Endothelial cell (in vitro differentiated cells): ENCODE measurements at regions not wholly inside any gene's neighbourhood (a gene's known extent, or its start where the extent isn't known, plus 50 kb on each side); places are given as distances from the start of the nearest gene placed in this dataset.

ENCODE experiments used
- DNase-seq: peaks from one replicate; pipeline ENCODE4 v3.0.0; 2021; ENCODE audit warnings: low spot score
- H3K27ac Mint-ChIP-seq: one replicate; pipeline ENCODE4 v1.8.0; 2021; ENCODE audit warnings: mixed read lengths, inconsistent platforms; ENCODE audit not compliant: unreplicated experiment
- H3K27me3 Mint-ChIP-seq: one replicate; pipeline ENCODE4 v1.8.0; 2021; ENCODE audit warnings: mild to moderate bottlenecking, moderate library complexity, mixed read lengths, inconsistent platforms; ENCODE audit not compliant: unreplicated experiment
- H3K36me3 Mint-ChIP-seq: one replicate; pipeline ENCODE4 v1.8.0; 2021; ENCODE audit warnings: mild to moderate bottlenecking, low read depth, mixed read lengths, inconsistent platforms; ENCODE audit not compliant: unreplicated experiment
- H3K4me1 Mint-ChIP-seq: one replicate; pipeline ENCODE4 v1.8.0; 2021; ENCODE audit warnings: mild to moderate bottlenecking, mixed read lengths, inconsistent platforms; ENCODE audit not compliant: unreplicated experiment
- H3K4me3 Mint-ChIP-seq: one replicate; pipeline ENCODE4 v1.8.0; 2021; ENCODE audit warnings: mild to moderate bottlenecking, mixed read lengths, inconsistent platforms; ENCODE audit not compliant: unreplicated experiment
- H3K9me3 Mint-ChIP-seq: one replicate; pipeline ENCODE4 v1.8.0; 2021; ENCODE audit warnings: mixed read lengths, inconsistent platforms; ENCODE audit not compliant: unreplicated experiment
- TF ChIP-seq, protein P1 (sequence below): fragments of 200-600 bp; sonication (generic); IDR thresholded peaks from one replicate; pipeline ENCODE4 v1.5.0; 2021; ENCODE audit warnings: antibody characterized with exemption; ENCODE audit not compliant: unreplicated experiment

DNA sequence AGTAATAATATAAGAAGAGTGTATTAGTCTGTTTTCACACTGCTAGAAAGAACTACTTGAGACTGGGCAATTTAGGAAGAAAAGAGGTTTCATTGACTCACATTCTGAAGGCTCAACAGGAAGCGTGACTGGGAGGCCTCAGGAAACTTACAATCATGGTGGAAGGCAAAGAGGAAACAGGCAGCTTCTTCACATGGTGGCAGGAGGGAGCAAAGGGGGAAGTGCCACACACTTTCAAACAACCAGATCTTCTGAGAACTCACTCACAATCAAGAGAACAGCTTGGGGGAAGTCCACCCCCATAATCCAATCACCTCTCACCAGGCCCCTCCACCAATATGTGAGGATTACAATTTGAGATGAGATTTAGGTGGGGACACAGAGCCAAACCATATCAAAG lies 212.5 kb upstream of the HDAC9 start:
- TF ChIP-seq, protein P1, sequence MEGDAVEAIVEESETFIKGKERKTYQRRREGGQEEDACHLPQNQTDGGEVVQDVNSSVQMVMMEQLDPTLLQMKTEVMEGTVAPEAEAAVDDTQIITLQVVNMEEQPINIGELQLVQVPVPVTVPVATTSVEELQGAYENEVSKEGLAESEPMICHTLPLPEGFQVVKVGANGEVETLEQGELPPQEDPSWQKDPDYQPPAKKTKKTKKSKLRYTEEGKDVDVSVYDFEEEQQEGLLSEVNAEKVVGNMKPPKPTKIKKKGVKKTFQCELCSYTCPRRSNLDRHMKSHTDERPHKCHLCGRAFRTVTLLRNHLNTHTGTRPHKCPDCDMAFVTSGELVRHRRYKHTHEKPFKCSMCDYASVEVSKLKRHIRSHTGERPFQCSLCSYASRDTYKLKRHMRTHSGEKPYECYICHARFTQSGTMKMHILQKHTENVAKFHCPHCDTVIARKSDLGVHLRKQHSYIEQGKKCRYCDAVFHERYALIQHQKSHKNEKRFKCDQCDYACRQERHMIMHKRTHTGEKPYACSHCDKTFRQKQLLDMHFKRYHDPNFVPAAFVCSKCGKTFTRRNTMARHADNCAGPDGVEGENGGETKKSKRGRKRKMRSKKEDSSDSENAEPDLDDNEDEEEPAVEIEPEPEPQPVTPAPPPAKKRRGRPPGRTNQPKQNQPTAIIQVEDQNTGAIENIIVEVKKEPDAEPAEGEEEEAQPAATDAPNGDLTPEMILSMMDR: no peak
- DNase-seq: no peak
- Mint-ChIP-seq H3K4me3 (no peak overlapping the region), H3K4me1 (peaks cover 4% of the 10 kb centered on the region), H3K27me3 (no peaks in the 10 kb centered on the region), H3K36me3 (no peaks in the 10 kb centered on the region), H3K27ac (no peak overlapping the region), H3K9me3 (no peaks in the 10 kb centered on the region)

- peaks cover 4% of the 10 kb centered on the region for H3K4me1 Mint-ChIP-seq
- no peaks in the 10 kb centered on the region for H3K27me3 Mint-ChIP-seq
- no peaks in the 10 kb centered on the region for H3K9me3 Mint-ChIP-seq
- H3K4me3 Mint-ChIP-seq: no peak overlapping the region
- no peaks in the 10 kb centered on the region for H3K36me3 Mint-ChIP-seq
- no peak for DNase-seq
- TF ChIP-seq, protein P1: no peak
- H3K27ac Mint-ChIP-seq: no peak overlapping the region
Observed at GRCh38 chr7:18287482-18287881, 208.1 kb upstream of the HDAC9 start.

GRCh38 chr7:18288322-18289037 lies 207.1 kb upstream of the HDAC9 start:
- no peaks in the 10 kb centered on the region for H3K9me3 Mint-ChIP-seq
- TF ChIP-seq, protein P1: no peak
- H3K27ac Mint-ChIP-seq: no peak overlapping the region
- H3K4me3 Mint-ChIP-seq: no peak overlapping the region
- H3K27me3 Mint-ChIP-seq: no peaks in the 10 kb centered on the region
- no peaks in the 10 kb centered on the region for H3K4me1 Mint-ChIP-seq
- H3K36me3 Mint-ChIP-seq: no peaks in the 10 kb centered on the region
- no peak for DNase-seq

DNA sequence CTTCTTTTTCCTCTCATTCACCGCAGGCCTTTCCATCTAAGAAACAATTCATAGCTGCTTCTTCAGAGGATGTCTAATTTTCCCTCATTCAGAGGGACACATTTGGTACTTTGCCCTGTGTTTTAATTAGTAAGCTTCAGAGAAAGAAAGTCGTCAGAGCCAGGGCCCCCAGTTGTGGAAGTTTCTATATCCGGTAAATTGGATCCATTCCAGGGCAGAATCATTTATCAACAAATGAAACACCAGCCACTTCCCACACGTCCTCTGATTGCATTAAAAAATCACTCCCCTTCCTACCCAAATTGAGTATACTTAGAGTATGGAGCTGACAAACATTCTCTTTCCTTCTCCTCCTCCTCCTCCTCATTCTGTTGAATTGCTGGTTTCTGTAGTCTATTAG lies 205.8 kb upstream of the HDAC9 start:
- Mint-ChIP-seq H3K4me1 (no peaks in the 10 kb centered on the region), H3K4me3 (no peak overlapping the region), H3K27me3 (no peaks in the 10 kb centered on the region), H3K9me3 (no peaks in the 10 kb centered on the region), H3K36me3 (no peaks in the 10 kb centered on the region), H3K27ac (no peak overlapping the region)
- DNase-seq: no peak
- TF ChIP-seq, protein P1: no peak

GRCh38 chr7:18290223-18290622 lies 205.3 kb upstream of the HDAC9 start:
- Mint-ChIP-seq H3K27ac (no peak overlapping the region), H3K4me1 (no peaks in the 10 kb centered on the region), H3K9me3 (no peaks in the 10 kb centered on the region), H3K4me3 (no peak overlapping the region), H3K27me3 (no peaks in the 10 kb centered on the region), H3K36me3 (no peaks in the 10 kb centered on the region)
- TF ChIP-seq, protein P1: no peak
- DNase-seq: no peak
